ENCODE measurements at regions not wholly inside any gene's neighbourhood (a gene's known extent, or its start where the extent isn't known, plus 50 kb on each side); places are given as distances from the start of the nearest gene placed in this dataset.

- no peak for ATAC-seq (ENCODE audit: low FRiP score in 2 of 2)
- no peak for DNase-seq
- 94 to 97% methylated on average over 6 of the region's 6 CpGs for WGBS, 2 donors
- TF ChIP-seq CTCF (IDR thresholded peaks at IDR 0.05) = no peak
- TF ChIP-seq POLR2AphosphoS5 (IDR thresholded peaks at IDR 0.05) = no peak
- TF ChIP-seq EP300 (IDR thresholded peaks at IDR 0.05) = no peak
- no peak for TF ChIP-seq POLR2A (IDR thresholded peaks at IDR 0.05)
- Histone ChIP-seq H3K4me1 (no peaks in the 10 kb centered on the region), H3K9me3 (peaks cover 9 to 28% (median 18%) of the 10 kb centered on the region in 4 donors), H3K36me3 (no peaks in the 10 kb centered on the region), H3K27me3 (no peaks in the 10 kb centered on the region), H3K27ac (no peak overlapping the region), H3K4me3 (no peak overlapping the region)
Measured at GRCh38 chr6:4625557-4625956, 150.6 kb upstream of the CDYL start.

GRCh38 chr6:4624726-4625125 is 151.5 kb upstream of the CDYL start:
- no peak for TF ChIP-seq CTCF (IDR thresholded peaks at IDR 0.05)
- no peak for TF ChIP-seq POLR2A (IDR thresholded peaks at IDR 0.05)
- no peak for TF ChIP-seq EP300 (IDR thresholded peaks at IDR 0.05)
- no peak for TF ChIP-seq POLR2AphosphoS5 (IDR thresholded peaks at IDR 0.05)
- H3K36me3 ChIP-seq = no peaks in the 10 kb centered on the region
- no peaks in the 10 kb centered on the region for H3K4me1 ChIP-seq
- WGBS, 2 donors = 86 to 92% methylated on average over 7 of the region's 7 CpGs
- H3K27ac ChIP-seq = no peak overlapping the region
- peaks cover 5 to 20% (median 10%) of the 10 kb centered on the region in 4 donors for H3K9me3 ChIP-seq
- DNase-seq = no peak
- H3K4me3 ChIP-seq = no peak overlapping the region
- no peaks in the 10 kb centered on the region for H3K27me3 ChIP-seq
- no peak for ATAC-seq (ENCODE audit: low FRiP score in 2 of 2)

- Histone ChIP-seq H3K27ac (no peak overlapping the region), H3K4me3 (no peak overlapping the region), H3K4me1 (peaks cover 0 to 3% (median 0%) of the 10 kb centered on the region in 4 donors), H3K36me3 (no peaks in the 10 kb centered on the region), H3K27me3 (no peaks in the 10 kb centered on the region), H3K9me3 (no peaks in the 10 kb centered on the region)
- ATAC-seq (ENCODE audit: low FRiP score in 2 of 2) (no peak), DNase-seq (no peak)
- WGBS, 2 donors = 79 to 82% methylated on average over 12 of the region's 12 CpGs
- TF ChIP-seq POLR2AphosphoS5 (IDR thresholded peaks at IDR 0.05) (no peak), EP300 (IDR thresholded peaks at IDR 0.05) (no peak), CTCF (IDR thresholded peaks at IDR 0.05) (no peak), POLR2A (IDR thresholded peaks at IDR 0.05) (no peak)
Measured at GRCh38 chr6:4620284-4621151, 155.7 kb upstream of the CDYL start.

- ATAC-seq (ENCODE audit: low FRiP score in 2 of 2) = no peak
- 88 to 93% methylated on average over 8 of the region's 8 CpGs for WGBS, 2 donors
Measured at GRCh38 chr6:4616311-4616710, 159.9 kb upstream of the CDYL start.

More at GRCh38 chr6:4616311-4616710, 159.9 kb upstream of the CDYL start:
- TF ChIP-seq POLR2A (IDR thresholded peaks at IDR 0.05) = no peak
- no peak for TF ChIP-seq POLR2AphosphoS5 (IDR thresholded peaks at IDR 0.05)
- TF ChIP-seq EP300 (IDR thresholded peaks at IDR 0.05) = no peak
- TF ChIP-seq CTCF (IDR thresholded peaks at IDR 0.05) = no peak
- Histone ChIP-seq H3K36me3 (no peaks in the 10 kb centered on the region), H3K9me3 (no peaks in the 10 kb centered on the region), H3K27ac (no peak overlapping the region), H3K27me3 (no peaks in the 10 kb centered on the region), H3K4me1 (peaks cover 0 to 6% (median 0%) of the 10 kb centered on the region in 4 donors), H3K4me3 (no peak overlapping the region)
- DNase-seq = no peak
